Esophagus squamous epithelium (tissue), 5 donors: ENCODE measurements at regions not wholly inside any gene's neighbourhood (a gene's known extent, or its start where the extent isn't known, plus 50 kb on each side); places are given as distances from the start of the nearest gene placed in this dataset.

Experiments used
- DNase-seq: peaks from one replicate; lab custom pipeline; 2025; lab: John Stamatoyannopoulos, UW
- H3K27ac ChIP-seq, 4 donors: fragments of 200-600 bp; sonication (generic); one replicate each; pipeline ENCODE4 v1.5.1; 2016 to 2019; ENCODE audit warnings: mild to moderate bottlenecking in 1 of 4
- H3K27me3 ChIP-seq, 4 donors: fragments of 200-600 bp; sonication (generic); 1 replicate in 3 of 4; 2 replicates in 1 of 4; pipeline versions ENCODE4 v1.5.1 to v1.6.0; 2017 to 2021; ENCODE audit warnings: antibody characterized with exemption in 1 of 4
- H3K36me3 ChIP-seq, 3 donors: fragments of 200-600 bp; sonication (generic); one replicate each; pipeline ENCODE4 v1.5.1; 2016 to 2019
- H3K4me1 ChIP-seq, 3 donors: fragments of 200-600 bp; sonication (generic); one replicate each; pipeline ENCODE4 v1.5.1; 2017 to 2019
- H3K4me3 ChIP-seq, 4 donors: fragments of 200-600 bp; sonication (generic); 1 replicate in 3 of 4; 2 replicates in 1 of 4; pipeline ENCODE4 v1.5.1; 2016 to 2019; ENCODE audit warnings: mild to moderate bottlenecking in 2 of 4, moderate library complexity in 1 of 4
- H3K9me3 ChIP-seq, 3 donors: fragments of 200-600 bp; sonication (generic); one replicate each; pipeline ENCODE4 v1.5.1; 2016 to 2019
- POLR2A ChIP-seq, 4 donors: fragments of 450-650 bp; IDR thresholded peaks; one replicate each; pipeline ENCODE4 v1.6.1; 2017; ENCODE audit warnings: antibody characterized with exemption in 4 of 4, mild to moderate bottlenecking in 4 of 4, moderate library complexity in 3 of 4
- WGBS, 2 donors: methylation state at CpG; one replicate each; pipeline ENCODE4 v1.1.5; 2018; 5-methylcytosine and 5-hydroxymethylcytosine counted together
- intact Hi-C: fragments of 100-400 bp; cut with DNase I; formaldehyde crosslinking; loops from one replicate; pipeline ENCODE4 v1.15.0; 2022
- TF ChIP-seq, protein P1 (sequence below), 6 experiments: fragments of 450-650 bp in 4 of 6; fragments of 200-600 bp in 2 of 6; sonication (generic) in 2 of 6; IDR thresholded peaks; one replicate each; pipeline ENCODE4 v1.5.1; 2016 to 2019; ENCODE audit warnings: antibody characterized with exemption in 6 of 6, mild to moderate bottlenecking in 4 of 6, moderate library complexity in 4 of 6
- donor health status: DM: yes; HTN: yes; CAD: no.

- Histone ChIP-seq H3K27ac (no peak overlapping the region), H3K27me3 (no peaks in the 10 kb centered on the region), H3K4me1 (no peaks in the 10 kb centered on the region), H3K9me3 (no peaks in the 10 kb centered on the region), H3K4me3 (no peak overlapping the region), H3K36me3 (no peaks in the 10 kb centered on the region)
- intact Hi-C loops = no loop called here
- DNase-seq = no peak
- TF ChIP-seq POLR2A (IDR thresholded peaks at IDR 0.05) = no peak
- TF ChIP-seq, protein P1, sequence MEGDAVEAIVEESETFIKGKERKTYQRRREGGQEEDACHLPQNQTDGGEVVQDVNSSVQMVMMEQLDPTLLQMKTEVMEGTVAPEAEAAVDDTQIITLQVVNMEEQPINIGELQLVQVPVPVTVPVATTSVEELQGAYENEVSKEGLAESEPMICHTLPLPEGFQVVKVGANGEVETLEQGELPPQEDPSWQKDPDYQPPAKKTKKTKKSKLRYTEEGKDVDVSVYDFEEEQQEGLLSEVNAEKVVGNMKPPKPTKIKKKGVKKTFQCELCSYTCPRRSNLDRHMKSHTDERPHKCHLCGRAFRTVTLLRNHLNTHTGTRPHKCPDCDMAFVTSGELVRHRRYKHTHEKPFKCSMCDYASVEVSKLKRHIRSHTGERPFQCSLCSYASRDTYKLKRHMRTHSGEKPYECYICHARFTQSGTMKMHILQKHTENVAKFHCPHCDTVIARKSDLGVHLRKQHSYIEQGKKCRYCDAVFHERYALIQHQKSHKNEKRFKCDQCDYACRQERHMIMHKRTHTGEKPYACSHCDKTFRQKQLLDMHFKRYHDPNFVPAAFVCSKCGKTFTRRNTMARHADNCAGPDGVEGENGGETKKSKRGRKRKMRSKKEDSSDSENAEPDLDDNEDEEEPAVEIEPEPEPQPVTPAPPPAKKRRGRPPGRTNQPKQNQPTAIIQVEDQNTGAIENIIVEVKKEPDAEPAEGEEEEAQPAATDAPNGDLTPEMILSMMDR (IDR thresholded peaks at IDR 0.05) = no peak
- WGBS, 2 donors = 82% methylated on average over 2 of the region's 2 CpGs; no CpG with 5 or more reads in 1 of the 2 donors
These were observed 241.7 kb upstream of the HSFY2 start for GRCh38 chrY:19015213-19015612.

- 96% methylated on average over 2 of the region's 2 CpGs; no CpG with 5 or more reads in 1 of the 2 donors for WGBS, 2 donors
- intact Hi-C loops = no loop called here
- Histone ChIP-seq H3K9me3 (no peaks in the 10 kb centered on the region), H3K36me3 (no peaks in the 10 kb centered on the region), H3K4me1 (no peaks in the 10 kb centered on the region), H3K27me3 (no peaks in the 10 kb centered on the region), H3K27ac (no peak overlapping the region), H3K4me3 (no peak overlapping the region)
- no peak for DNase-seq
- TF ChIP-seq POLR2A (IDR thresholded peaks at IDR 0.05) = no peak
- TF ChIP-seq, protein P1 (IDR thresholded peaks at IDR 0.05) = no peak
These were observed 239.4 kb upstream of the HSFY2 start for GRCh38 chrY:19012985-19013384.

GRCh38 chrY:19011605-19012090 is 238.1 kb upstream of the HSFY2 start:
- Histone ChIP-seq H3K27ac (no peak overlapping the region), H3K27me3 (no peaks in the 10 kb centered on the region), H3K9me3 (no peaks in the 10 kb centered on the region), H3K36me3 (no peaks in the 10 kb centered on the region), H3K4me3 (no peak overlapping the region), H3K4me1 (no peaks in the 10 kb centered on the region)
- 56% methylated on average over 3 of the region's 3 CpGs; no CpG with 5 or more reads in 1 of the 2 donors for WGBS, 2 donors
- intact Hi-C loops = no loop called here
- DNase-seq = no peak
- no peak for TF ChIP-seq POLR2A (IDR thresholded peaks at IDR 0.05)
- TF ChIP-seq, protein P1 (IDR thresholded peaks at IDR 0.05) = no peak

- Histone ChIP-seq H3K27ac (no peak overlapping the region), H3K4me3 (no peak overlapping the region), H3K36me3 (no peaks in the 10 kb centered on the region), H3K9me3 (no peaks in the 10 kb centered on the region), H3K4me1 (no peaks in the 10 kb centered on the region), H3K27me3 (no peaks in the 10 kb centered on the region)
- TF ChIP-seq, protein P1 (IDR thresholded peaks at IDR 0.05) = no peak
- no peak for TF ChIP-seq POLR2A (IDR thresholded peaks at IDR 0.05)
- intact Hi-C loops = no loop called here
- WGBS, 2 donors = 93% methylated on average over 2 of the region's 2 CpGs; no CpG with 5 or more reads in 1 of the 2 donors
- no peak for DNase-seq
These were observed 232.7 kb upstream of the HSFY2 start for GRCh38 chrY:19006234-19006633.

GRCh38 chrY:19005579-19005978 is 232.0 kb upstream of the HSFY2 start:
- TF ChIP-seq, protein P1 (IDR thresholded peaks at IDR 0.05) = no peak
- no peak for TF ChIP-seq POLR2A (IDR thresholded peaks at IDR 0.05)
- H3K36me3 ChIP-seq = no peaks in the 10 kb centered on the region
- H3K4me3 ChIP-seq = no peak overlapping the region
- H3K27me3 ChIP-seq = no peaks in the 10 kb centered on the region
- DNase-seq = no peak
- 90% methylated on average over 2 of the region's 7 CpGs; no CpG with 5 or more reads in 1 of the 2 donors for WGBS, 2 donors
- no peaks in the 10 kb centered on the region for H3K4me1 ChIP-seq
- intact Hi-C loops = no loop called here
- no peak overlapping the region for H3K27ac ChIP-seq
- H3K9me3 ChIP-seq = no peaks in the 10 kb centered on the region
